GM19025 (cell line): ENCODE measurements at regions not wholly inside any gene's neighbourhood (a gene's known extent, or its start where the extent isn't known, plus 50 kb on each side); places are given as distances from the start of the nearest gene placed in this dataset.

ENCODE experiments used
- ATAC-seq: cut with Tn5 transposase; IDR thresholded peaks from one replicate; pipeline ENCODE4 v1.9.1; 2021; ENCODE audit warnings: mild to moderate bottlenecking, low read depth, moderate library complexity; ENCODE audit not compliant: unreplicated experiment

- no peak for ATAC-seq
These were observed 491.3 kb upstream of the KLF12 start for GRCh38 chr13:74625541-74625940.

DNA sequence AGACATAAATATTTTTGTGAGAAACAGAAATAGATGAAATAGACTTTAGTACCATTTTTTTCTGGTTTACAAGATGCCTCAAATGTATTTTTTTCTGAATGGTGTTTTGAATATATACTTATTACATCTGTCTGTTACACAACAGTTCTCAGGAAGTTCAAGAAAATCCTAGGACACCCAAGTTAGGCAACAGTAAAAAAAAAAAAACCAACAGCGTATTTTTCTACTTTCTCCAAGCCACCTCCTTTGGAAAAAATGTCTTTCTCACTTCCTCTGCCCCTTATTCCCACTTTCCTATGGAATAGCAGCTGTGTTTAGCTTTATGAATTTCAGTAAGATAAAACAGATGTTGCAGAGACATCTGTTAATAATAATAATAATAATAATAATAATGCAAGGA is 489.6 kb upstream of the KLF12 start:
- no peak for ATAC-seq

GRCh38 chr13:74622284-74622683 is 488.1 kb upstream of the KLF12 start:
- no peak for ATAC-seq

- no peak for ATAC-seq
These were observed 486.5 kb upstream of the KLF12 start for GRCh38 chr13:74620711-74621110.

DNA sequence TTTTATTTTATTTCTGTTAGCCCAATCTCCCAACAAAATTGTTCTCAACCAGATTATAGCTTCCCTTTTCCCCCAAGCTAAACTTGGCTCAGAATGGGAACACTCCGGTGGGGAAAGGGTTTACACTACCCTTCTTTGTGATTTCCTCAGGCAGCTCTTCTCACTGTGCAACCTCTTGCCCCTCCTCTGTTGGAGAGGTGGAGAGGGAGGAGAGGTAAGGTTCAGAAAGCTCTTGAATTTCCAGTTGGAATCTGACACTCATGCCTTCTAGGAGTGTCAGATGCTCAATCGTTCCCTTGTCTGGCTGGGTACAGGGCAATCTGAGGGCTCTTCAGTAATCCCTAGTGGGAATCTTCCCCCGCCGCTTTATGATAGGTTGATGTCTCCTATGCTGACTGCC is 486.1 kb upstream of the KLF12 start:
- no peak for ATAC-seq

DNA sequence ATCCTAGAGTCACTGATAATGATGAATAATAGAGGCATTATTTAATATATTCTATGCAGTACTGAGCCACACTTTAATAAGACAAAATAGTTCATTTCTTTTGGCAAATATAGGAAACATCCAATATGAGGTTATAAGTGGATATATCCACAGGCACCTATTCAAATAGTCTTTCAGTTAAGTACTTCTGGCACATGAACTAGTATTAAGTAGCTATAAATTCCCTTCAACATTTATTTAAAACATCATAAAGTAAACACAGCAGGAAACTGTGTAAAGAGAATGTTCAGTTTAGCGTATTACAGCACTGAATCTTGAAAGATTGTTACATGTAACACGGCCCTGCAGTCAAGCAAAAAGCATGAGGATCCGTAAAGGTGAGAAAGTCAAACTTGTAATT is 463.3 kb upstream of the KLF12 start:
- no peak for ATAC-seq

- ATAC-seq, result no peak
These were observed 462.5 kb upstream of the KLF12 start for GRCh38 chr13:74596691-74597090.

DNA sequence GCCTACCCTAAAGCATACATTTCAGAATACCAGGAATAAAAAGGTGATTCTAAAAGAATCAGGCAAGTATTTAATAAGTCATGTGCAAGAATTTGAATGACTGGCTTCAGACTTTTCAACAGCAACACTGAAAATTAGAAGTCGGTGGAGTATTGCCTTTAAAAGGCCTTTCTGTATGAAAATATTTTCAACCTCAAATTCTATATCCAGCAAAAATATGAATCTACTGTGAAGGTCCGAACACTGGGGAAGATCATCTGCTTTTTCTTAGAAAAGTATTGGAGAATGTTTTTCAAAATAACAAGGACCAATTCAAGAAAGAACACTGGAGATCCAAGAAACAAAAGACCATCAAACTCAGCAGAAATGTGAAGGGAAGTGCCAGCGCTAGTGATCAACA is 459.5 kb upstream of the KLF12 start:
- ATAC-seq, result no peak

DNA sequence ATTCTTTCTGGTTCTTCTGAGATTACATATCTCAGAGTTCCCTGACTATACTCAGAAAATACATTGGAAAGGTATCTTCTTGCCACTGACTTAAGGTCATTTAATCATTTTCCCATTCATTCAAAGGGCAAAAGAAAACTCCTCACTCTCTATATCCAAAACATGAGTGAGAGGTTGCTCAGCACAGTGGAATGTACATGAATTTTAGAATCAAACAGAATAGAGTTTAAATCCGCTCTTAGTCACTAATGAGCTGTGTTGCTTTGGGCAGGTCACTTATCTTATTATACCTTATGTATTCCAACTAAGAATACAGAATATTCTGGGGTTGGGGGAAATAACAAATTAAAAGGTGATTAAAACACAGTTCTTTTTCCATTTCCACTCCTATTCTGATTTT is 452.6 kb upstream of the KLF12 start:
- ATAC-seq, result no peak

DNA sequence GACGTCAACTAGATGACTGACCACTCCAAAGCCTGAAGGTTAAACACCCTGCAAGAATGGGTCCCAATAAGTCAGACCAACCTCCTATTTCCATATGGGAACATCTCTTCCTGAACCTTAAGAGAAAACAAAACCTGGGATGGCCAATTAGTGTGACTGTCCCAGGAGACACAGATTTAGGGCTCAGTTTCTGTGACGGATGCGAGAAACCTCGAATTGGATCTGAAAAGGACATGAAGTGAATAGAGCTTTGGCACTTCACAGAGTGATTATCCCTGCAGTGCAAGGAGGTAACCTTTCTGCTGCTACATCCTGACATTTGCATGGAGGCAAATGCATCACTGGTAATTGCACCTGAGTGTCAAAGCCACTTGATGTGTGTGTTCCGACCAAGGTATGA is 442.2 kb upstream of the KLF12 start:
- ATAC-seq, result no peak

GRCh38 chr13:74575729-74576125 is 441.5 kb upstream of the KLF12 start:
- ATAC-seq, result no peak

- ATAC-seq, result no peak
These were observed 440.9 kb upstream of the KLF12 start for GRCh38 chr13:74574964-74575728.

DNA sequence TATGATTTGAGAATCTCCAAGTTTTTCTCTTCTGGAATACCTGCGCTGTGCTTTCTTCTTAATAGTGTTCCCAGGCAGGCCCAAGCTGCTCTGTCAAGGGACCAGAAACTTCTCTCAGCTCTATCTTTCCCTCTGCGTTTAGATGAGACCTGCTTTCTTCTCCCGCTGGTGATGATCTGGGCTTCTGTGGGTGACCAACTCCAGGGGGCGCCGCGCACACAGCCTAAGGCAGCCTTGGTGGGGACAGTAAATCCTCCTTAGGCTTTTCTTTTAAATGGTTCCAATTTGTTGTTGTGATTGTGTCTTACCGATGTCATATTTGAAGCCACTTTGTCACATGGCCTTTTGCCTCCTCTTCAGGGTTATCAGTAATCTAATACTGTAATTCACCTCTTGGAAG is 439.4 kb upstream of the KLF12 start:
- no peak for ATAC-seq

- ATAC-seq, result no peak
These were observed 437.6 kb upstream of the KLF12 start for GRCh38 chr13:74571811-74572210.

DNA sequence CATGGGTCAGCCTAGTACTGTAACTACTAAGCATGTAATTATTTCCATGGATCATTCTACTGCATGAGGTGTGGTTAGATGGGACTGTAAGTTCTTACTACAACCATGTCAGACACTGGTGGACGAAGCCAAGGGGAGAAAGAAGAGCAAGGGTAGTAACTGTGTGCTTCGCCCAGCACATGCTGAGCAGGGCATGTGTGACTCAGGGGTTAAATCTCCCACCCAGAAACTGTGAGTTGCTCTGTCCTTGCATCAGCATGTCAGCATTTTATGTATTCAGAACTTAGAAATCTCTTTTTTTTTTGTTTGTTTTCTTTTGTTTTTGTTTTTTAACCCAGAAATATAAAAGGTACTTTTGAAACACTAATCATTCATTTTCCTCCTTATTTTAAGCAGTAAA is 436.6 kb upstream of the KLF12 start:
- ATAC-seq, result no peak

- ATAC-seq, result no peak
These were observed 435.8 kb upstream of the KLF12 start for GRCh38 chr13:74570046-74570445.

- ATAC-seq, result no peak
These were observed 435.0 kb upstream of the KLF12 start for GRCh38 chr13:74569251-74569650.

- no peak for ATAC-seq
These were observed 433.3 kb upstream of the KLF12 start for GRCh38 chr13:74567485-74567884.

GRCh38 chr13:74562381-74562780 is 428.2 kb upstream of the KLF12 start:
- ATAC-seq, result no peak

- no peak for ATAC-seq
These were observed 427.0 kb upstream of the KLF12 start for GRCh38 chr13:74561155-74561554.

- peak; percentile 48 for ATAC-seq
These were observed 426.1 kb upstream of the KLF12 start for GRCh38 chr13:74560325-74560724.

DNA sequence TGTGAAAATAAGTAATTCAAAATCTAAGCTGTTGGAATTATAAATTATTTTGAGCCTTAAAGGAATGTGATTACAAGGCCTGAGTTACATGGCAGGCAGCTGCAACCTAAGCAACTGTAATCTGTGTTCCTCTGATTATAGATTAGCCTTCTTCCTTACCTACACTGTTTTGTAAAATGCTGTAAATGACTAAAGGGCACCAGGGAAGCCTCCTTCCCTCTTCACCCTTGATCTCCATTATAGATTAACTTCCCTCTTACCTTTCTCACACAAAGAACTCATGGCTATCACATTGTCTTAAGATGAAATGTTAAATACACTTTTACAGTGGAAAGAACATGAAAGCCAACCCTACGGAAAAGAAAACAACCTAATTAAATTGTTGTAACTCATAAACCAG is 423.7 kb upstream of the KLF12 start:
- no peak for ATAC-seq
